ENCODE measurements at regions not wholly inside any gene's neighbourhood (a gene's known extent, or its start where the extent isn't known, plus 50 kb on each side); places are given as distances from the start of the nearest gene placed in this dataset.
A peak's percentile ranks its signal among the peaks of the same experiment; 100 is the strongest.

- DNase-seq (ENCODE audit: low read depth in 2 of 2), result no peak
These were observed 76.6 kb upstream of the PRDX6 start for GRCh38 chr1:173400387-173400995.

GRCh38 chr1:173403996-173404395, 73.1 kb upstream of the PRDX6 start:
- DNase-seq (ENCODE audit: low read depth in 2 of 2), result no peak

- DNase-seq (ENCODE audit: low read depth in 2 of 2), result no peak
These were observed 71.9 kb upstream of the PRDX6 start for GRCh38 chr1:173405281-173405680.

- DNase-seq (ENCODE audit: low read depth in 2 of 2), result no peak
These were observed 71.3 kb upstream of the PRDX6 start for GRCh38 chr1:173405834-173406233.

- no peak for DNase-seq (ENCODE audit: low read depth in 2 of 2)
These were observed 70.3 kb upstream of the PRDX6 start for GRCh38 chr1:173406783-173407230.

GRCh38 chr1:173407846-173408245, 69.3 kb upstream of the PRDX6 start:
- no peak for DNase-seq (ENCODE audit: low read depth in 2 of 2)

- no peak for DNase-seq (ENCODE audit: low read depth in 2 of 2)
These were observed 68.2 kb upstream of the PRDX6 start for GRCh38 chr1:173408886-173409285.

- DNase-seq (ENCODE audit: low read depth in 2 of 2), result no peak
These were observed 67.5 kb upstream of the PRDX6 start for GRCh38 chr1:173409613-173410012.

GRCh38 chr1:173410133-173410793, 66.9 kb upstream of the PRDX6 start:
- no peak for DNase-seq (ENCODE audit: low read depth in 2 of 2)

GRCh38 chr1:173410794-173411236, 66.3 kb upstream of the PRDX6 start:
- no peak for DNase-seq (ENCODE audit: low read depth in 2 of 2)

- DNase-seq (ENCODE audit: low read depth in 2 of 2), result no peak
These were observed 65.0 kb upstream of the PRDX6 start for GRCh38 chr1:173411835-173412742.

- DNase-seq (ENCODE audit: low read depth in 2 of 2), result no peak
These were observed 63.8 kb upstream of the PRDX6 start for GRCh38 chr1:173413271-173413707.

GRCh38 chr1:173414136-173414535, 63.0 kb upstream of the PRDX6 start:
- DNase-seq (ENCODE audit: low read depth in 2 of 2), result no peak

GRCh38 chr1:173414539-173415226, 62.5 kb upstream of the PRDX6 start:
- no peak for DNase-seq (ENCODE audit: low read depth in 2 of 2)

- no peak for DNase-seq (ENCODE audit: low read depth in 2 of 2)
These were observed 61.6 kb upstream of the PRDX6 start for GRCh38 chr1:173415490-173415889.

- DNase-seq (ENCODE audit: low read depth in 2 of 2), result no peak
These were observed 61.2 kb upstream of the PRDX6 start for GRCh38 chr1:173415905-173416450.

GRCh38 chr1:173417563-173417962, 59.6 kb upstream of the PRDX6 start:
- no peak for DNase-seq (ENCODE audit: low read depth in 2 of 2)

- DNase-seq (ENCODE audit: low read depth in 2 of 2), result no peak
These were observed 58.8 kb upstream of the PRDX6 start for GRCh38 chr1:173418107-173418985.

- peak in 1 of 2 donors; percentile 23 for DNase-seq (ENCODE audit: low read depth in 2 of 2)
These were observed 56.8 kb upstream of the PRDX6 start for GRCh38 chr1:173420330-173420806.

GRCh38 chr1:173421286-173421685, 55.8 kb upstream of the PRDX6 start:
- DNase-seq (ENCODE audit: low read depth in 2 of 2), result no peak

Data from stimulated activated CD8-positive, alpha-beta memory T cell treated with anti-CD3 and anti-CD28 coated beads, Interleukin-7, amount 100 ng/mL, for 1 hour (primary cell).